Activated naive CD4-positive, alpha-beta T cell treated with anti-CD3 and anti-CD28 coated beads, Interleukin-2, amount 10 ng/mL, durations not matched to agents 7 days and 5 days (primary cell): ENCODE measurements at regions not wholly inside any gene's neighbourhood (a gene's known extent, or its start where the extent isn't known, plus 50 kb on each side); places are given as distances from the start of the nearest gene placed in this dataset.

ENCODE experiments used
- CTCF ChIA-PET: fragments of 350-600 bp; sonication (Branson Sonifier 250); formaldehyde crosslinking; loops from one replicate; lab custom pipeline; 2021; ENCODE audit warnings: antibody characterized with exemption; lab: Charles Lee
- DNase-seq: peaks from one replicate; pipeline ENCODE4 v3.0.0-alpha.2; 2020
- H3K27ac Mint-ChIP-seq: one replicate; pipeline ENCODE4 v1.8.0; 2021; ENCODE audit warnings: mild to moderate bottlenecking, moderate library complexity, mixed read lengths
- H3K27me3 Mint-ChIP-seq: one replicate; pipeline ENCODE4 v1.8.0; 2021; ENCODE audit warnings: mild to moderate bottlenecking, mixed read lengths
- H3K36me3 Mint-ChIP-seq: one replicate; pipeline ENCODE4 v1.8.0; 2021; ENCODE audit warnings: mixed read lengths
- H3K4me1 Mint-ChIP-seq: one replicate; pipeline ENCODE4 v1.8.0; 2021; ENCODE audit warnings: mixed read lengths
- H3K4me3 Mint-ChIP-seq: one replicate; pipeline ENCODE4 v1.8.0; 2021; ENCODE audit warnings: mild to moderate bottlenecking, moderate library complexity, mixed read lengths
- H3K9me3 Mint-ChIP-seq: one replicate; pipeline ENCODE4 v1.8.0; 2021; ENCODE audit warnings: mixed read lengths

DNA sequence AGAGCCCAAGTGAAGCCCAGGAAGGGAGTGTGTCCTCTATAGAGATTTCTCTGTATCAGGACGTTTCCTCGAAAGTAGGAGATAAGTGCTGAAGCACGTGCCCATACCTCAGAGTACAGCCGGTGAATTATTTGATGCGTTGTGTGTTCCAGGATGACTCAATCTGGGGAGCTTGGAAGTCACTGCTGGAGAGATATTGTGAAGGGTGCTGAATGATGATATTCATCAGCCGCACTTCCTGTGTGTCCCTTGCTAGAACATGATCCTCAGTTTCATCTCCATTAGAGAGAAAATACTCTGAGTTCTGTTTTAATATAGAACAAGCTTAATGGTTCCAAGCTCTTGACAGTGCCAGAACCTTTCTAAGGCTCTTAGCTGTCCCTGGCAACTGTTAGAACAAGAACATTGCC is 402.3 kb upstream of the ADAMTSL1 start:
- Mint-ChIP-seq H3K4me3 (no peak overlapping the region), H3K27ac (no peak overlapping the region), H3K4me1 (no peaks in the 10 kb centered on the region), H3K27me3 (no peaks in the 10 kb centered on the region), H3K36me3 (no peaks in the 10 kb centered on the region), H3K9me3 (no peaks in the 10 kb centered on the region)
- CTCF ChIA-PET = no interaction called here
- no peak for DNase-seq

DNA sequence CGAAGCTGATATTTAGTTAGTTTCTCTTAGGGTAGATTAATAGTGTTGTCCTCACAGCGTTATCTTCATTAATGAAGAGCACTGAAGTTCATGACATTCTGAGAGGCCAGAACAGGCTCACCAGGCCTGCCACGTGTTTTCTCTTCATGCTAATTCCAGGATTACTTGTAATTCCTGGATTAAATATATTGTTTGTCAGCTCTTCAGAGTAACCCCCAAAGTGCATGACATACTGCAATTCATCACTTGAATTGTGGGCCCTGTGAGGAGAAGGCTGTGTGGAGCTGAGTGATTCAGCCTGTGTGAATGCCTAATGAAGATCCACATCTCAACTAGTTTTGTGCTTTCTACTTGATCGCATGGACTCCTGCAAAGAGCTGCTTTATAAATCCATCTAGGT is 401.0 kb upstream of the ADAMTSL1 start:
- H3K36me3 Mint-ChIP-seq = no peaks in the 10 kb centered on the region
- H3K4me3 Mint-ChIP-seq = no peak overlapping the region
- H3K27ac Mint-ChIP-seq = no peak overlapping the region
- H3K27me3 Mint-ChIP-seq = no peaks in the 10 kb centered on the region
- DNase-seq = no peak
- CTCF ChIA-PET = interaction anchor here (1.5 kb wide), 1 partner anchor 11 kb away, joined by 3 read pairs; no protein-coding TSS in a partner anchor
- no peaks in the 10 kb centered on the region for H3K9me3 Mint-ChIP-seq
- no peaks in the 10 kb centered on the region for H3K4me1 Mint-ChIP-seq

DNA sequence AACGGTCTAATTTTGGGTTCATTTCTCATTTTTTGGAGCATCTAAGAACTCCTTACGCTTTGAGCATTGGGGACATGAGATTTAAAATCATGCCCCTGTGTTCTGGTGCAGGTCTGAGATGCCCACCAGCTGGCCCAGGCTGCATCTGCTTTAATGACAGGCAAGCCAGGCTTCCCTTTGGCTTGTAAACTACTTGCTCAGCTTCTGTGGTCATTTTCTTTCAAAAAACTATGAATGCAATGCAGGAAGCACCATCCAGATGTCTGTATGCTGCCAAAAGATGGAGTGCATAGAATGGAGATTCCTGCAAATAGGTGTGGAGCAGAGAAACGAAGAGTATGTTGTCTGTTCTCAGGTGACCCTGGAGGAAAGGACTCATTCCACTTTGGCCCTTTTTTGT is 399.9 kb upstream of the ADAMTSL1 start:
- Mint-ChIP-seq H3K27ac (no peak overlapping the region), H3K4me3 (no peak overlapping the region), H3K36me3 (no peaks in the 10 kb centered on the region), H3K9me3 (no peaks in the 10 kb centered on the region), H3K27me3 (no peaks in the 10 kb centered on the region), H3K4me1 (no peaks in the 10 kb centered on the region)
- CTCF ChIA-PET = interaction anchor here (1.5 kb wide), 1 partner anchor 10 kb away, joined by 3 read pairs; no protein-coding TSS in a partner anchor
- no peak for DNase-seq

DNA sequence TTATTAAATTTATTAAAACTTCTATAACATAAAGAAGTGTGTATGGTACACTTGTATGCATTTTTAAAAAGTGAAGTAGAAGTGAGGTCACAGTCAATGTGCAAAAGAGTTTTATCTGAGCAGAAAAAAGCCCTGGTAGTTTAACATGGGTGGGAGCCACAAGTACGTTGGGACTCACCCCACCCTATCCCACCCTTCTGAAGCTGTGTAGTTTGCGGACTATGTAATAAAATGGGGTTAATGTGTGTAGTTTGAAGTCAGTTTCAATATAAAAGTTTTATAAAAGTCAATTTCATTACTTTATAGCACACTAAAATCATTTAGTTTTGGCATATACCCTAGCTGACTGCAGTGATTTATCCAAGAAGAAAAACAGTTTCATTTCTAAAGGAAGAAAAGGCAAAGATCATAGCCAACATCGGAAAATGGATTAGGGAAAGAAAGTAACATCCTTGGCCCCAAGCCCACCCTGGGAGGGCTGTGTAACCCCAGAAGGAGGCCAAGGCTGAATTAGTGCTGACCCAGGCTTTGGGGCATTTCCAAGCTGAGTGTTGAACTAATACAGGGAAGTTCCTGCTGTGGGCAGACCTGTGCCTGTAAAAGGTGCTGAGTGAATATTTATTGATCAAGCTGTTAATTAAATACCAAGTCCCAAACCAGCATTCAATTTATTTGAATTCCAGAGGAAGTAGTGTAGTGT is 398.6 kb upstream of the ADAMTSL1 start:
- H3K9me3 Mint-ChIP-seq = no peaks in the 10 kb centered on the region
- H3K27ac Mint-ChIP-seq = no peak overlapping the region
- H3K4me1 Mint-ChIP-seq = no peaks in the 10 kb centered on the region
- no peak overlapping the region for H3K4me3 Mint-ChIP-seq
- CTCF ChIA-PET = no interaction called here
- H3K36me3 Mint-ChIP-seq = no peaks in the 10 kb centered on the region
- DNase-seq = no peak
- H3K27me3 Mint-ChIP-seq = no peaks in the 10 kb centered on the region

DNA sequence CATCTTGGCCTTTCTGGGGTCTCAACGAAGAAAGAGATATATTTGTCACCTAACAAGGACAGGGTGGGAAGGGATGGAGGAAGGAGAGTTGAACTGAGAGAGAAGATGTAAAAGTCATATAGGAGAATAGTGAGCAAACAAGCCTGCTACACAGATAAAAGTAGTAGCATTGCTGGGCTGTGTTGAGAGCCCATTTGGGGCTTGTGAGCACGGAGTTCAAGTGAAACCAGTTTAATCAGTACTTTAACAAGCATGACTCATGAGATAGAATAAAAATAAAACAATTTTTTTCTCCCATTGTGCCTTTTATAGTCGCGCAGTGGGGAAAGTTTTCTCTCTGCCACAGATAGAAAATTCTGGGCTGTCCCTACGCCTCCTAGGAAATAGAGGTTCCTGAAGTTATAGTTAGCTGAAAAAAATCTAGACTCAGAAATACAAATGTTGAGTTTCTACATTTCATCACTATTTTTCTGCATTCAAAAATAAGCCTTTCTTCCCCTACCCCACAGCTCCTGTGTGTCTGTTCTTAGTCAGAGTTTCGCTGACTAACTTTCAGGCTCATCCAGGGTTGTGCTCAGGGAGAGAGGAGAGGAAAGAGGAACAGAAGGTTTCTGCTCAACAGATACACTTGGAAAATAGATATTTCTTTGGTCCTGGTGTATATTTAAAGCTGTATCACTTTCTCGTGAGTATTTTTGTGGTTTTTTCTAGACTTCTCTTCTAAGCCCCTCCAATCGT is 395.8 kb upstream of the ADAMTSL1 start:
- Mint-ChIP-seq H3K4me1 (no peaks in the 10 kb centered on the region), H3K9me3 (no peaks in the 10 kb centered on the region), H3K4me3 (no peak overlapping the region), H3K36me3 (no peaks in the 10 kb centered on the region), H3K27me3 (no peaks in the 10 kb centered on the region), H3K27ac (no peak overlapping the region)
- DNase-seq = no peak
- CTCF ChIA-PET = no interaction called here

DNA sequence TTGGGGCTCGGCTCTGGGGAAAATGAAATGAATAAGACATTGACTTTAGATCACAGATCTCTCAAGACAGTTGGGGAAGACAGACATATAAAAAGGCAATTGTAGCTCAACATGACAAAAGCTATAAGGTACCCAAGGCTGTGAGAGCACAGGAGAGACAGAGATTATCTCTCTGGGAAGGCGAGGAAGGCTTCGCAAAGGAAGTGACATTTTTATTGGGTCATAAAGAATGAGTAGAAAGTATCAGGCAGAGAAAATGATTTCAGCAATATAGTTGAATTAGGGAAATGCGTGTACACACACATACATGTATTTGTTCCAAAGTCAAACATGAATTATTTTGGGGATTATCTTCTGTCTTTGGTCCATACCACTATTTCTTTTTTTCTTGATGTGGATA is 381.8 kb upstream of the ADAMTSL1 start:
- H3K36me3 Mint-ChIP-seq = no peaks in the 10 kb centered on the region
- no peak for DNase-seq
- no peak overlapping the region for H3K27ac Mint-ChIP-seq
- no peak overlapping the region for H3K4me3 Mint-ChIP-seq
- no peaks in the 10 kb centered on the region for H3K9me3 Mint-ChIP-seq
- H3K27me3 Mint-ChIP-seq = no peaks in the 10 kb centered on the region
- no peaks in the 10 kb centered on the region for H3K4me1 Mint-ChIP-seq
- CTCF ChIA-PET = no interaction called here

DNA sequence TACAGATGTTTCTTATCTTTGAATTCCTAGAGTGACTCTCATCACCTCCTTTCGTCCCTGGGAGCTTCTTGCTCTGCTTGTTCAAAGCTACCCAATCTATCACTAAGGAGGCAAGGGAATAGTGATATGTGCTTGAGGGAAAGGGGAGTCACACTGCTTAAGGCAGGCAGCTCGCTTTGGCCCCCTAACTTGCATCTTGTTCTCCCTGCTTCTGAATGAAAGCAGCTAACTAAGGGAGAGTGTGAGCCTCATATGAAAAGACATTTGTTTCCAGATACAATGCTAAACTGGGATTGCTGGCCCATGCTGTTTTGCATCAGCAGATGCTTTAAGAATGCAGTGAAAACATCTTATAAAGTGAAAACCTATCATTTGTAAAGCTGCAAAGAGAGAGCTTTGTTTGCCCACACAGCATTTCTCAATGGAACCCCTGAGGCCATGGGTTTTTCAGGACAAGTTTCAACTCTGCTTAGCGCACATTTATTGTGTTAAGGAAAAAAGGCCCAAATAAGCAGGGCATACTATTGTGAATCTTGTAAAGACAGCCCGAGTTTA is 367.9 kb upstream of the ADAMTSL1 start:
- H3K36me3 Mint-ChIP-seq = no peaks in the 10 kb centered on the region
- H3K27ac Mint-ChIP-seq = no peak overlapping the region
- no peak overlapping the region for H3K4me3 Mint-ChIP-seq
- H3K9me3 Mint-ChIP-seq = no peaks in the 10 kb centered on the region
- DNase-seq = no peak
- H3K4me1 Mint-ChIP-seq = no peaks in the 10 kb centered on the region
- H3K27me3 Mint-ChIP-seq = no peaks in the 10 kb centered on the region
- CTCF ChIA-PET = no interaction called here

DNA sequence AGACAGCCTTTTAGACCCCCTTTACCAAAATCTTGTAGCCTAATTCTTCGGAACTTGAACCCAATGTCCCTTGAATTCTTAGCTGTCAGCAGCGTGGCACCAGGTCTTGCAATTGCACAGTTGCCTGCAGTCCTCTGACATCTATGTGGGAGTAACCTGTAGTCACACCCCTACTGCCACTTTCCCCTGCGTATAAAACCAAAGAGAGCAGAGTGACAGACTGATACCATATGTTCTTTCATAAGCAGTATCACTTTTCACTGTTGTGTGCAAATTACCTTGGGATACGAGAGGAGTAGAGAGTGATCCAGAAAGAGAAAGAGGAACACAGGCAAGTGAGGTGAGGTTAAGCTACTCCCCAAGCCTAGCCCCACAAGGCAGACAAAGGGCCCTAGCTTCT is 364.3 kb upstream of the ADAMTSL1 start:
- no peaks in the 10 kb centered on the region for H3K9me3 Mint-ChIP-seq
- H3K27ac Mint-ChIP-seq = no peak overlapping the region
- CTCF ChIA-PET = no interaction called here
- no peak overlapping the region for H3K4me3 Mint-ChIP-seq
- H3K36me3 Mint-ChIP-seq = no peaks in the 10 kb centered on the region
- no peaks in the 10 kb centered on the region for H3K4me1 Mint-ChIP-seq
- no peaks in the 10 kb centered on the region for H3K27me3 Mint-ChIP-seq
- no peak for DNase-seq

DNA sequence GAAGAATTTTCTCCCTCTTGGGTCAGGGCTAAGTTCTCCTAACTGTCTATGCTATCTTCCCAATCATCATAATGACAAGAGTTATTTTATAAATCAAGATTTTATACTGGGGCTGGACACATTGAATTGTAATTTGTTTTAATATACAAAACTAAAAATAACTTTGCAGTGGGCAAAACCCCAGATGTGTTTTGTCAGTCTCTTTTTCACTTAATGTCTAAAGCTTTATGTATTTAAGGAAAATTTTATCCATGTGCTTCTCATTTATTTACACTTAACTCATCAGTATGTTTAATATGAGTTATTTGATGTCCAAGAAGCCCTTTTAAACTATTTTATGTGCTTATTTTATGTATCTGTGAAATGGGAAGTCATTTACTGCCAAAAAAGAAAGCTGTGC is 362.8 kb upstream of the ADAMTSL1 start:
- Mint-ChIP-seq H3K36me3 (no peaks in the 10 kb centered on the region), H3K4me1 (no peaks in the 10 kb centered on the region), H3K27ac (no peak overlapping the region), H3K9me3 (no peaks in the 10 kb centered on the region), H3K4me3 (no peak overlapping the region), H3K27me3 (no peaks in the 10 kb centered on the region)
- CTCF ChIA-PET = no interaction called here
- DNase-seq = no peak

DNA sequence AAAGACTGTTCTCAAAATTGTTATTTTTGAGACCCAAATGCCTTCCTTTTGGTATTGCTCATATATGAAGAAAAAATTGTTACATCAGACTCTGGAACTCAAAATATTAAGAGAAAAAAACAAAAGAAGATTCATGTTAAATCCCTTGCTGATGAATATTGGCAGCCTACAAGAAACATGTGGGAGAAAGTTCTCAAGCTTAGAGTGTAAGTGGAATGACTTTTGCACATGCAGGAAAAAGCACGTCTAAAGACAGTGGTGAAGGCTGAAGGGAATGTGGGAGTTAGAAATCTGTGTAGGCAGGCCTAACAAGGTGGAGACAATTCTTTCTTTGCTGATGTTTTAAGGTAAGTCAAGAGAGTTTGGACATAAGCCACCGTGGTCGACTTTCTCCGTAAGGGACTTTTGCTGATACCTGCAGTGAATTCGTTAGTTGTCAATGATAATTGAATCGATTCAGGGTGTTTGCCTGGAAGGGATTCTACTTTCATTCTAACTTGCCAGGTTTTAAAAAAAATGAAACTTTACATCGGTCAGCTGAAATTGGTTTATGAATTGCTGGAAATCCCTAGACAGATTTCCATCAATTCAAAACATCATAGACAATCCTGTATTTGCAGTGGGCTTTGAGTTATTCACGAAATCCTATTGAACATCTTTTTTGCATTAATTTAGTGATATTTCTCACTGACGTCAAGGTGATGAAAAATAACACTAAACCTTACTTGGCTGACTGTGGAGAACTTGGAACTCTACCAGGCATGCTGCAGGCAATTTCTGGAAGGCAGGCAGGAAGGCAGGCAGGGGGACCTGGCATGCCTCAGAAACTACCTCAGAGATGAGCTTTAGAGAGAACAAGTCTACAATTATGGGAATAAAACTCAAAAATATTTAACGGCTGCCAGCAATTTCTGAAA is 359.1 kb upstream of the ADAMTSL1 start:
- Mint-ChIP-seq H3K27me3 (no peaks in the 10 kb centered on the region), H3K9me3 (no peaks in the 10 kb centered on the region), H3K36me3 (no peaks in the 10 kb centered on the region), H3K4me1 (no peaks in the 10 kb centered on the region), H3K4me3 (no peak overlapping the region), H3K27ac (no peak overlapping the region)
- CTCF ChIA-PET = no interaction called here
- DNase-seq = no peak

DNA sequence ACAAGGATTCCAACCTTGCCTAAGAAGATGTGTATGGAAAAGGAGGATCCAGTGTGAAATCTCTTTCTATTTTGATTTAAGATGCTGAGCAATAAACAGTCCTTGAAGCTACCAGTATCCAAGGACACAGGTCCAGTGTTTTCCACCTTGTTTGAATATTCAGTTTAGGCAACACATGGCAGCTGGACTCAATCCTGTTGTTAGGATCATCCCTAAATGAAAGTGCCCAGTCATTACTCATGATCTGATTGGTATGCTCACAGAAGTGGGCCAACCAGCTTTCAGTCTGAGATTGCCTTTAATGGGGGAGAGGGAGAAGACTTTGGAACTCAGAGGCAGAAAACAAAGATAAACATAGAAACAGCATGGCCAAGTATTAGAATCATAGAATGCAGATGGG is 355.7 kb upstream of the ADAMTSL1 start:
- Mint-ChIP-seq H3K27me3 (no peaks in the 10 kb centered on the region), H3K4me3 (no peak overlapping the region), H3K36me3 (no peaks in the 10 kb centered on the region), H3K9me3 (no peaks in the 10 kb centered on the region), H3K4me1 (no peaks in the 10 kb centered on the region), H3K27ac (no peak overlapping the region)
- CTCF ChIA-PET = no interaction called here
- no peak for DNase-seq

DNA sequence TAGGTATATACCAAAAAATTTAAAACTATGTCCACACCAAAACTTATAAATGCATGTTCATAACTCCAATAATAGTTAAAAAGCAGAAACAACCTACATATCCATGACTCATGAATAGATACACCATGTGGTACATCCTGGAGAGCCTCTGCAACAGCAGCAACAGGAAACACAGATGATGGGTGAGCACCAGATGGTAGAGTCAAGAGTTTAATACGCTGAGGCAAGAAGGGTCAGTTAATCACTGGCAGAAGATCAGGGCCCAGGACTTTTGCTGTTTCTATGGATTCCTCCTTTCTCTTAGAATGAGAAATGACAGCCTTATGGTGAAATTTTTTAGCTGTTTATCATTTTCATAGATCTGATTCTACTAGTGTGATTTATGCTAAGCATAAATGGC is 351.8 kb upstream of the ADAMTSL1 start:
- Mint-ChIP-seq H3K27me3 (no peaks in the 10 kb centered on the region), H3K36me3 (no peaks in the 10 kb centered on the region), H3K4me1 (no peaks in the 10 kb centered on the region), H3K4me3 (no peak overlapping the region), H3K9me3 (no peaks in the 10 kb centered on the region), H3K27ac (no peak overlapping the region)
- CTCF ChIA-PET = no interaction called here
- DNase-seq = no peak

DNA sequence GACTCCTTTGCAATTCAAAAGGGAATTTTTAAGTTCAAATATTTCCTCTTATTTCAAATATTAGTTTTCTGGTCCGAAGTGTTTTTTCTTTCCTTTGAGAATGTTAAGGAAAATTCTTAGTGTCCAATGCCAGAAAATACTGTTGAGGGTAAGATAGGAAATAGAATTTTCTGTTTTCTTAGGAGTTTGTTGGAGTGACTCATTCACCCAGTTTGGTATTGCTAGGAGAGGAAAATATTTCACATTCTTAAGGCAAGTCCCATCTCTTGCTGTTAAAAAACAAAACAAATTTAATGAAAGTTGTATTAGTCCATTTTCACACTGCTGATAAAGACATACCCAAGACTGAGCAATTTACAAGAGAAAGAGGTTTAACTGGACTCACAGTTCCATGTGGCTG is 349.2 kb upstream of the ADAMTSL1 start:
- Mint-ChIP-seq H3K9me3 (no peaks in the 10 kb centered on the region), H3K27ac (no peak overlapping the region)

DNA sequence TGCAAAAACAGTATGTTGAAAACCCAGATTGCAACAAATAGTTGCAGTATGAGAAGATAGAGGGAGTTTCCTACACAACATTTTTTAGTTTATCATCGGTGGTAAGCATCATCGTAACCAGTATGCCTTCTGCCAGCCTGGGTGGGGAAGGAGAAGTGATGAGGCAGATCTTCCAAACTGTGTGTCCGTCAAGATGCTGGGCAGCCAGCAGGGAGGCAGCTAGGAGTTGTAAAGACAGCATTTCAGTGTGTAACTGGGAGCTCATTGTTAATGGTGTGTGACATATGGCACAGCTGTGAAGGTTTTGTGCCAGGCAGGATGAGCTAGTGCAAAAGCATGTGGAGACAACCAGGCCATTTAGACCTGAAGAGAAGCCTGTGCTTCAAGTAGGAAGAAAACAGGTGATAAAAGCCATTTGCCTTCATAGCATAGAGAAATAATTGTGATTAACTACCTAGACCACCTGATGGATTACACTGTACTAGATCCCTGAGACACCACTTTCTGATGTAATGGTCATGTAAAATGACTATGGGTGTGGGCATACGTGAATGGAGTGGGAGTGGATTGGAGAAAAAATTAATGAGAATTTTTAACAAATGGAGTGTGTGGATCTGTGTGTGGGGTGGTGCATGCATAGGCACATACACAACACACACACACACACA is 347.0 kb upstream of the ADAMTSL1 start:
- DNase-seq = no peak
- H3K27ac Mint-ChIP-seq = no peak overlapping the region
- H3K4me3 Mint-ChIP-seq = no peak overlapping the region
- no peaks in the 10 kb centered on the region for H3K4me1 Mint-ChIP-seq
- H3K9me3 Mint-ChIP-seq = no peaks in the 10 kb centered on the region
- H3K36me3 Mint-ChIP-seq = no peaks in the 10 kb centered on the region
- CTCF ChIA-PET = no interaction called here
- no peaks in the 10 kb centered on the region for H3K27me3 Mint-ChIP-seq

More for the DNA sequence above, 349.2 kb upstream of the ADAMTSL1 start:
- Mint-ChIP-seq H3K27me3 (no peaks in the 10 kb centered on the region), H3K36me3 (no peaks in the 10 kb centered on the region), H3K4me1 (no peaks in the 10 kb centered on the region), H3K4me3 (no peak overlapping the region)
- CTCF ChIA-PET = no interaction called here
- DNase-seq = no peak
